GM23338 (cell line): ENCODE measurements at regions not wholly inside any gene's neighbourhood (a gene's known extent, or its start where the extent isn't known, plus 50 kb on each side); places are given as distances from the start of the nearest gene placed in this dataset.

Experiments used
- CREB1 ChIP-seq: fragments of 250-450 bp; sonication (Bioruptor Pico); IDR thresholded peaks from 2 replicates; pipeline ENCODE4 v1.5.0; 2020; ENCODE audit warnings: low read depth, mild to moderate bottlenecking, moderate library complexity
- EZH2 ChIP-seq: fragments of 200-600 bp; sonication (generic); IDR thresholded peaks from one replicate; pipeline ENCODE4 v1.8.0; 2017; ENCODE audit warnings: antibody characterized with exemption, mild to moderate bottlenecking, low read depth; ENCODE audit not compliant: unreplicated experiment
- POLR2AphosphoS5 ChIP-seq: IDR thresholded peaks from 2 replicates; pipeline ENCODE4 v1.6.1; 2016; ENCODE audit warnings: antibody characterized with exemption, low read depth
- TF ChIP-seq, protein P1 (sequence below): IDR thresholded peaks from one replicate; pipeline ENCODE4 v1.6.1; 2018; ENCODE audit warnings: antibody characterized with exemption; ENCODE audit not compliant: unreplicated experiment
- TF ChIP-seq, protein P2 (sequence below), 2 experiments: fragments of 200-600 bp in 1 of 2; sonication (generic) in 1 of 2; conservative IDR thresholded peaks; 2 replicates each; pipeline versions ENCODE4 v1.5.1 to v1.6.1; 2016 to 2017; ENCODE audit warnings: antibody characterized with exemption in 2 of 2, low read depth in 2 of 2, mild to moderate bottlenecking in 2 of 2, moderate library complexity in 1 of 2
- TF ChIP-seq, protein P3 (sequence below): fragments of 250-450 bp; sonication (Bioruptor Pico); IDR thresholded peaks from 2 replicates; pipeline ENCODE4 v1.5.0; 2020; ENCODE audit warnings: mild to moderate bottlenecking, moderate library complexity

DNA sequence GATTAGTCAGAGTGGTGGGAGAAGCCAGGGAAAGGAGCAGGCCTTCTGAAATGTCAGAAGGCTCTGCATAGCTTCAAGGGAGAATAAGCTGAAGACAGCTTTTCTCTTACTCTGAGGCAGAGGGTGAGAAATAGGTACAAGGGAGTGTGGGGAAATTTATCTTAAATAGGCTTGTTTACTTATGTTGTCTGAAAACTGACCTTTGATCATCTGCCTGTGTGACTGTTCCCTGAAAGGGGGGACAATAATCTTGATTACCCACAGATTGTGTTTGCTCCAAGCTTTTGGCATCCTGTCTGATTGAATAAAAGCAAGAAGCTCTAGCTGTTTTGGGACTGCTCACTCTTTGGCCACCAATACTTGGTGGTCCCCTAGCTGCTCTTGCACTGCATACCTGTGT is 91.7 kb upstream of the TMSB4Y start:
- TF ChIP-seq, protein P1, sequence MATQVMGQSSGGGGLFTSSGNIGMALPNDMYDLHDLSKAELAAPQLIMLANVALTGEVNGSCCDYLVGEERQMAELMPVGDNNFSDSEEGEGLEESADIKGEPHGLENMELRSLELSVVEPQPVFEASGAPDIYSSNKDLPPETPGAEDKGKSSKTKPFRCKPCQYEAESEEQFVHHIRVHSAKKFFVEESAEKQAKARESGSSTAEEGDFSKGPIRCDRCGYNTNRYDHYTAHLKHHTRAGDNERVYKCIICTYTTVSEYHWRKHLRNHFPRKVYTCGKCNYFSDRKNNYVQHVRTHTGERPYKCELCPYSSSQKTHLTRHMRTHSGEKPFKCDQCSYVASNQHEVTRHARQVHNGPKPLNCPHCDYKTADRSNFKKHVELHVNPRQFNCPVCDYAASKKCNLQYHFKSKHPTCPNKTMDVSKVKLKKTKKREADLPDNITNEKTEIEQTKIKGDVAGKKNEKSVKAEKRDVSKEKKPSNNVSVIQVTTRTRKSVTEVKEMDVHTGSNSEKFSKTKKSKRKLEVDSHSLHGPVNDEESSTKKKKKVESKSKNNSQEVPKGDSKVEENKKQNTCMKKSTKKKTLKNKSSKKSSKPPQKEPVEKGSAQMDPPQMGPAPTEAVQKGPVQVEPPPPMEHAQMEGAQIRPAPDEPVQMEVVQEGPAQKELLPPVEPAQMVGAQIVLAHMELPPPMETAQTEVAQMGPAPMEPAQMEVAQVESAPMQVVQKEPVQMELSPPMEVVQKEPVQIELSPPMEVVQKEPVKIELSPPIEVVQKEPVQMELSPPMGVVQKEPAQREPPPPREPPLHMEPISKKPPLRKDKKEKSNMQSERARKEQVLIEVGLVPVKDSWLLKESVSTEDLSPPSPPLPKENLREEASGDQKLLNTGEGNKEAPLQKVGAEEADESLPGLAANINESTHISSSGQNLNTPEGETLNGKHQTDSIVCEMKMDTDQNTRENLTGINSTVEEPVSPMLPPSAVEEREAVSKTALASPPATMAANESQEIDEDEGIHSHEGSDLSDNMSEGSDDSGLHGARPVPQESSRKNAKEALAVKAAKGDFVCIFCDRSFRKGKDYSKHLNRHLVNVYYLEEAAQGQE: no peak
- TF ChIP-seq, protein P2, sequence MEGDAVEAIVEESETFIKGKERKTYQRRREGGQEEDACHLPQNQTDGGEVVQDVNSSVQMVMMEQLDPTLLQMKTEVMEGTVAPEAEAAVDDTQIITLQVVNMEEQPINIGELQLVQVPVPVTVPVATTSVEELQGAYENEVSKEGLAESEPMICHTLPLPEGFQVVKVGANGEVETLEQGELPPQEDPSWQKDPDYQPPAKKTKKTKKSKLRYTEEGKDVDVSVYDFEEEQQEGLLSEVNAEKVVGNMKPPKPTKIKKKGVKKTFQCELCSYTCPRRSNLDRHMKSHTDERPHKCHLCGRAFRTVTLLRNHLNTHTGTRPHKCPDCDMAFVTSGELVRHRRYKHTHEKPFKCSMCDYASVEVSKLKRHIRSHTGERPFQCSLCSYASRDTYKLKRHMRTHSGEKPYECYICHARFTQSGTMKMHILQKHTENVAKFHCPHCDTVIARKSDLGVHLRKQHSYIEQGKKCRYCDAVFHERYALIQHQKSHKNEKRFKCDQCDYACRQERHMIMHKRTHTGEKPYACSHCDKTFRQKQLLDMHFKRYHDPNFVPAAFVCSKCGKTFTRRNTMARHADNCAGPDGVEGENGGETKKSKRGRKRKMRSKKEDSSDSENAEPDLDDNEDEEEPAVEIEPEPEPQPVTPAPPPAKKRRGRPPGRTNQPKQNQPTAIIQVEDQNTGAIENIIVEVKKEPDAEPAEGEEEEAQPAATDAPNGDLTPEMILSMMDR (conservative IDR thresholded peaks at IDR 0.05; ENCODE audit: low read depth in 2 of 2): no peak
- TF ChIP-seq POLR2AphosphoS5: no peak
- no peak for TF ChIP-seq EZH2
- TF ChIP-seq, protein P3, sequence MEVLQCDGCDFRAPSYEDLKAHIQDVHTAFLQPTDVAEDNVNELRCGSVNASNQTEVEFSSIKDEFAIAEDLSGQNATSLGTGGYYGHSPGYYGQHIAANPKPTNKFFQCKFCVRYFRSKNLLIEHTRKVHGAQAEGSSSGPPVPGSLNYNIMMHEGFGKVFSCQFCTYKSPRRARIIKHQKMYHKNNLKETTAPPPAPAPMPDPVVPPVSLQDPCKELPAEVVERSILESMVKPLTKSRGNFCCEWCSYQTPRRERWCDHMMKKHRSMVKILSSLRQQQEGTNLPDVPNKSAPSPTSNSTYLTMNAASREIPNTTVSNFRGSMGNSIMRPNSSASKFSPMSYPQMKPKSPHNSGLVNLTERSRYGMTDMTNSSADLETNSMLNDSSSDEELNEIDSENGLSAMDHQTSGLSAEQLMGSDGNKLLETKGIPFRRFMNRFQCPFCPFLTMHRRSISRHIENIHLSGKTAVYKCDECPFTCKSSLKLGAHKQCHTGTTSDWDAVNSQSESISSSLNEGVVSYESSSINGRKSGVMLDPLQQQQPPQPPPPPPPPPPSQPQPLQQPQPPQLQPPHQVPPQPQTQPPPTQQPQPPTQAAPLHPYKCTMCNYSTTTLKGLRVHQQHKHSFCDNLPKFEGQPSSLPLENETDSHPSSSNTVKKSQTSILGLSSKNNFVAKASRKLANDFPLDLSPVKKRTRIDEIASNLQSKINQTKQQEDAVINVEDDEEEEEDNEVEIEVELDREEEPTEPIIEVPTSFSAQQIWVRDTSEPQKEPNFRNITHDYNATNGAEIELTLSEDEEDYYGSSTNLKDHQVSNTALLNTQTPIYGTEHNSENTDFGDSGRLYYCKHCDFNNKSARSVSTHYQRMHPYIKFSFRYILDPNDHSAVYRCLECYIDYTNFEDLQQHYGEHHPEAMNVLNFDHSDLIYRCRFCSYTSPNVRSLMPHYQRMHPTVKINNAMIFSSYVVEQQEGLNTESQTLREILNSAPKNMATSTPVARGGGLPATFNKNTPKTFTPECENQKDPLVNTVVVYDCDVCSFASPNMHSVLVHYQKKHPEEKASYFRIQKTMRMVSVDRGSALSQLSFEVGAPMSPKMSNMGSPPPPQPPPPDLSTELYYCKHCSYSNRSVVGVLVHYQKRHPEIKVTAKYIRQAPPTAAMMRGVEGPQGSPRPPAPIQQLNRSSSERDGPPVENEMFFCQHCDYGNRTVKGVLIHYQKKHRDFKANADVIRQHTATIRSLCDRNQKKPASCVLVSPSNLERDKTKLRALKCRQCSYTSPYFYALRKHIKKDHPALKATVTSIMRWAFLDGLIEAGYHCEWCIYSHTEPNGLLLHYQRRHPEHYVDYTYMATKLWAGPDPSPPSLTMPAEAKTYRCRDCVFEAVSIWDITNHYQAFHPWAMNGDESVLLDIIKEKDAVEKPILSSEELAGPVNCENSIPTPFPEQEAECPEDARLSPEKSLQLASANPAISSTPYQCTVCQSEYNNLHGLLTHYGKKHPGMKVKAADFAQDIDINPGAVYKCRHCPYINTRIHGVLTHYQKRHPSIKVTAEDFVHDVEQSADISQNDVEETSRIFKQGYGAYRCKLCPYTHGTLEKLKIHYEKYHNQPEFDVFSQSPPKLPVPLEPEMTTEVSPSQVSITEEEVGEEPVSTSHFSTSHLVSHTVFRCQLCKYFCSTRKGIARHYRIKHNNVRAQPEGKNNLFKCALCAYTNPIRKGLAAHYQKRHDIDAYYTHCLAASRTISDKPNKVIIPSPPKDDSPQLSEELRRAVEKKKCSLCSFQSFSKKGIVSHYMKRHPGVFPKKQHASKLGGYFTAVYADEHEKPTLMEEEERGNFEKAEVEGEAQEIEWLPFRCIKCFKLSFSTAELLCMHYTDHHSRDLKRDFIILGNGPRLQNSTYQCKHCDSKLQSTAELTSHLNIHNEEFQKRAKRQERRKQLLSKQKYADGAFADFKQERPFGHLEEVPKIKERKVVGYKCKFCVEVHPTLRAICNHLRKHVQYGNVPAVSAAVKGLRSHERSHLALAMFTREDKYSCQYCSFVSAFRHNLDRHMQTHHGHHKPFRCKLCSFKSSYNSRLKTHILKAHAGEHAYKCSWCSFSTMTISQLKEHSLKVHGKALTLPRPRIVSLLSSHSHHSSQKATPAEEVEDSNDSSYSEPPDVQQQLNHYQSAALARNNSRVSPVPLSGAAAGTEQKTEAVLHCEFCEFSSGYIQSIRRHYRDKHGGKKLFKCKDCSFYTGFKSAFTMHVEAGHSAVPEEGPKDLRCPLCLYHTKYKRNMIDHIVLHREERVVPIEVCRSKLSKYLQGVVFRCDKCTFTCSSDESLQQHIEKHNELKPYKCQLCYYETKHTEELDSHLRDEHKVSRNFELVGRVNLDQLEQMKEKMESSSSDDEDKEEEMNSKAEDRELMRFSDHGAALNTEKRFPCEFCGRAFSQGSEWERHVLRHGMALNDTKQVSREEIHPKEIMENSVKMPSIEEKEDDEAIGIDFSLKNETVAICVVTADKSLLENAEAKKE: no peak
- TF ChIP-seq CREB1 (CRISPR knock-in tag): no peak
